ENCODE measurements at regions not wholly inside any gene's neighbourhood (a gene's known extent, or its start where the extent isn't known, plus 50 kb on each side); places are given as distances from the start of the nearest gene placed in this dataset.

DNA sequence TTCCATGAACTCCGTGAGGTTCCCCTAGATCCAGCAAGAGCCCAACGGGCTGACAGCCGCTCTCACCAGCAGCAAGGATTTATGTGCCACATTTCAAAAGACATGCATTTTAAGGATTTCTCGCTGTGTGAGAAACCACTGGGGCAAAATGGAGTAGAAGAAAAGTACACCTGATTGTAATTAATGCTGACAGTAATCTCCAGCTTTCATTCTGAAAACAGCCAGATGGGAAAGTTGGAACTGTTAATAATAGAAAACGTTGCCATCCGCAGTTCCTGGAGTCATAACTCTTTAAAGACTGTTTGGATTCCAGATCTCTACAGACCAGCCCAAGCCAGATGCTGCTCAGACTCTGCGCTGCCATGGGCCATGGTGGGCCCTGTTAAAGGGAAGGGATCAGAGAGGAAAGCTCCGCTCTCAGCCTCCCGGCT is 216.9 kb upstream of the GLI3 start:
- Histone ChIP-seq H4K5ac (ENCODE audit: insufficient read length, low read depth, low read length) (no peak overlapping the region), H2AFZ (ENCODE audit: low read length) (no peak overlapping the region), H3K23ac (ENCODE audit: insufficient read length, low read depth, low read length) (no peak overlapping the region), H3K14ac (ENCODE audit: insufficient read depth, low read length) (no peak overlapping the region), H2BK12ac (ENCODE audit: insufficient read length, low read depth, low read length) (no peak overlapping the region), H3K56ac (ENCODE audit: insufficient read length, low read depth, low read length) (no peak overlapping the region), H3K9me3 (ENCODE audit: control insufficient read depth, low read depth, low read length) (no peaks in the 10 kb centered on the region), H4K20me1 (ENCODE audit: control insufficient read depth, insufficient read depth, insufficient read length) (no peaks in the 10 kb centered on the region), H3K18ac (ENCODE audit: insufficient read length, low read depth, low read length) (no peak overlapping the region), H2BK20ac (ENCODE audit: low read depth, low read length, poor library complexity, severe bottlenecking) (no peak overlapping the region), H3K27ac (ENCODE audit: insufficient read length, low read depth, low read length) (no peak overlapping the region), H3K9ac (ENCODE audit: extremely low read depth, insufficient read length, low read length) (no peak overlapping the region), H3K23me2 (ENCODE audit: insufficient read length, low read depth, low read length, poor library complexity, severe bottlenecking) (no peaks in the 10 kb centered on the region), H3K4me1 (ENCODE audit: insufficient read depth, low read length) (no peaks in the 10 kb centered on the region), H3K4ac (ENCODE audit: low read depth, low read length) (no peak overlapping the region), H3K4me2 (ENCODE audit: insufficient read depth, insufficient read length, low read length) (no peak overlapping the region), H4K8ac (replicated peaks; ENCODE audit: insufficient read length, low read depth, low read length) (no peak overlapping the region), H2BK15ac (ENCODE audit: low read depth, low read length) (no peak overlapping the region), H2BK120ac (ENCODE audit: low read depth, low read length, poor library complexity, severe bottlenecking) (no peak overlapping the region), H3K79me1 (ENCODE audit: insufficient read depth, low read depth, low read length, poor library complexity, severe bottlenecking) (no peaks in the 10 kb centered on the region), H4K91ac (ENCODE audit: insufficient read length, low read depth, low read length) (no peak overlapping the region), H2AK5ac (ENCODE audit: insufficient read length, low read length) (no peak overlapping the region), H3T11ph (ENCODE audit: low read length) (no peak overlapping the region), H3K79me2 (ENCODE audit: insufficient read depth, low read length) (no peaks in the 10 kb centered on the region), H3K27me3 (ENCODE audit: insufficient read depth, low read length) (no peaks in the 10 kb centered on the region), H2BK5ac (ENCODE audit: insufficient read length, low read length) (no peak overlapping the region)
- Mint-ChIP-seq H3K36me3 (ENCODE audit: insufficient read depth in 1 of 3, low read depth in 3 of 3) (no peaks in the 10 kb centered on the region), H3K4me1 (no peaks in the 10 kb centered on the region), H3K27me3 (ENCODE audit: low read depth) (peaks cover 3% of the 10 kb centered on the region), H3K4me3 (no peak overlapping the region), H3K9me3 (no peaks in the 10 kb centered on the region; a peak in 2 of 5 replicates), H3K27ac (peak overlapping the region in 1 of 3 experiments; percentile 40; a peak in 1 of 7 replicates)
- TF ChIP-seq, protein P1, sequence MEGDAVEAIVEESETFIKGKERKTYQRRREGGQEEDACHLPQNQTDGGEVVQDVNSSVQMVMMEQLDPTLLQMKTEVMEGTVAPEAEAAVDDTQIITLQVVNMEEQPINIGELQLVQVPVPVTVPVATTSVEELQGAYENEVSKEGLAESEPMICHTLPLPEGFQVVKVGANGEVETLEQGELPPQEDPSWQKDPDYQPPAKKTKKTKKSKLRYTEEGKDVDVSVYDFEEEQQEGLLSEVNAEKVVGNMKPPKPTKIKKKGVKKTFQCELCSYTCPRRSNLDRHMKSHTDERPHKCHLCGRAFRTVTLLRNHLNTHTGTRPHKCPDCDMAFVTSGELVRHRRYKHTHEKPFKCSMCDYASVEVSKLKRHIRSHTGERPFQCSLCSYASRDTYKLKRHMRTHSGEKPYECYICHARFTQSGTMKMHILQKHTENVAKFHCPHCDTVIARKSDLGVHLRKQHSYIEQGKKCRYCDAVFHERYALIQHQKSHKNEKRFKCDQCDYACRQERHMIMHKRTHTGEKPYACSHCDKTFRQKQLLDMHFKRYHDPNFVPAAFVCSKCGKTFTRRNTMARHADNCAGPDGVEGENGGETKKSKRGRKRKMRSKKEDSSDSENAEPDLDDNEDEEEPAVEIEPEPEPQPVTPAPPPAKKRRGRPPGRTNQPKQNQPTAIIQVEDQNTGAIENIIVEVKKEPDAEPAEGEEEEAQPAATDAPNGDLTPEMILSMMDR (conservative IDR thresholded peaks at IDR 0.05) = no peak
- WGBS (ENCODE audit: extremely low coverage, insufficient read length, low lambda C conversion rate) = no CpG with 5 or more reads among the region's 9 CpGs
- DNase-seq = no peak
